NB4 (cell line): ENCODE measurements at regions not wholly inside any gene's neighbourhood (a gene's known extent, or its start where the extent isn't known, plus 50 kb on each side); places are given as distances from the start of the nearest gene placed in this dataset.

Experiments used
- MYC ChIP-seq: IDR thresholded peaks from 2 replicates; pipeline ENCODE4 v1.6.1; 2011; ENCODE audit warnings: low read depth, low read length
- POLR2A ChIP-seq: IDR thresholded peaks from 2 replicates; pipeline ENCODE4 v1.6.1; 2011; ENCODE audit warnings: mild to moderate bottlenecking; ENCODE audit not compliant: insufficient read length; ENCODE audit errors: extremely low read depth
- TF ChIP-seq, protein P1 (sequence below): IDR thresholded peaks from one replicate; pipeline ENCODE4 v1.5.1; 2012; ENCODE audit warnings: low read depth, low read length
- TF ChIP-seq, protein P2 (sequence below): IDR thresholded peaks from 2 replicates; pipeline ENCODE4 v1.6.1; 2011; ENCODE audit warnings: low read depth, low read length

DNA sequence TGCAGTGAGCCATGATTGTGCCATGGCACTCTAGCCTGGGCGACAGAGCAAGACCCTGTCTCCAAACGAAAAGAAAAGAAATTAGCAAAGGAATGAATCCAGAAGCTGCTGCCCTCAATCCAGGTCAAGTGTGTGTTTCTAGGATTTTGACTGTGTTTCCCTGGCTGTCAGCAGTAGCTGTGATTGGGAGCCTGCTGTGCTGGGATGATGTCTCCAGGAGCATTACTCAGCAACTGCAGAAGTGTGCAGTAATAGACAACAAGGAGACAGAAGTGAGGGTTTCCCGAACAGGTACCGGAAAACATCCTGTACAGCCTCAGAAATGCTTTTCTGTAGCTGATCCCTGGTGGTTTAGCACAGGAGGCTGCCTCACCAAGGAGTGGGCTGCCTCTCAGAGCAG lies 492.5 kb downstream of the FUT8 start:
- TF ChIP-seq, protein P1, sequence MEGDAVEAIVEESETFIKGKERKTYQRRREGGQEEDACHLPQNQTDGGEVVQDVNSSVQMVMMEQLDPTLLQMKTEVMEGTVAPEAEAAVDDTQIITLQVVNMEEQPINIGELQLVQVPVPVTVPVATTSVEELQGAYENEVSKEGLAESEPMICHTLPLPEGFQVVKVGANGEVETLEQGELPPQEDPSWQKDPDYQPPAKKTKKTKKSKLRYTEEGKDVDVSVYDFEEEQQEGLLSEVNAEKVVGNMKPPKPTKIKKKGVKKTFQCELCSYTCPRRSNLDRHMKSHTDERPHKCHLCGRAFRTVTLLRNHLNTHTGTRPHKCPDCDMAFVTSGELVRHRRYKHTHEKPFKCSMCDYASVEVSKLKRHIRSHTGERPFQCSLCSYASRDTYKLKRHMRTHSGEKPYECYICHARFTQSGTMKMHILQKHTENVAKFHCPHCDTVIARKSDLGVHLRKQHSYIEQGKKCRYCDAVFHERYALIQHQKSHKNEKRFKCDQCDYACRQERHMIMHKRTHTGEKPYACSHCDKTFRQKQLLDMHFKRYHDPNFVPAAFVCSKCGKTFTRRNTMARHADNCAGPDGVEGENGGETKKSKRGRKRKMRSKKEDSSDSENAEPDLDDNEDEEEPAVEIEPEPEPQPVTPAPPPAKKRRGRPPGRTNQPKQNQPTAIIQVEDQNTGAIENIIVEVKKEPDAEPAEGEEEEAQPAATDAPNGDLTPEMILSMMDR = no peak
- TF ChIP-seq POLR2A = no peak
- TF ChIP-seq, protein P2, sequence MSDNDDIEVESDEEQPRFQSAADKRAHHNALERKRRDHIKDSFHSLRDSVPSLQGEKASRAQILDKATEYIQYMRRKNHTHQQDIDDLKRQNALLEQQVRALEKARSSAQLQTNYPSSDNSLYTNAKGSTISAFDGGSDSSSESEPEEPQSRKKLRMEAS = no peak
- no peak for TF ChIP-seq MYC
